Activated naive CD8-positive, alpha-beta T cell treated with anti-CD3 and anti-CD28 coated beads, Interleukin-2, amount 50 U/mL, for 24 hours (primary cell): ENCODE measurements at regions not wholly inside any gene's neighbourhood (a gene's known extent, or its start where the extent isn't known, plus 50 kb on each side); places are given as distances from the start of the nearest gene placed in this dataset.

ENCODE experiments used
- ATAC-seq: fragments of 150-1000 bp; cut with Tn5 transposase; one replicate; pipeline ENCODE4 v1.10.0; 2021
- DNase-seq: peaks from one replicate; pipeline ENCODE4 v3.0.0; 2021
- H3K27ac Mint-ChIP-seq: one replicate; pipeline ENCODE4 v1.8.0; 2021; ENCODE audit warnings: mild to moderate bottlenecking, mixed read lengths
- H3K27me3 Mint-ChIP-seq: one replicate; pipeline ENCODE4 v1.8.0; 2021; ENCODE audit warnings: mixed read lengths
- H3K36me3 Mint-ChIP-seq: one replicate; pipeline ENCODE4 v1.8.0; 2021; ENCODE audit warnings: low read depth, mixed read lengths
- H3K4me1 Mint-ChIP-seq: one replicate; pipeline ENCODE4 v1.8.0; 2021; ENCODE audit warnings: mixed read lengths
- H3K4me3 Mint-ChIP-seq: one replicate; pipeline ENCODE4 v1.8.0; 2021; ENCODE audit warnings: mild to moderate bottlenecking, moderate library complexity, mixed read lengths
- H3K9me3 Mint-ChIP-seq: one replicate; pipeline ENCODE4 v1.8.0; 2021; ENCODE audit warnings: mixed read lengths

DNA sequence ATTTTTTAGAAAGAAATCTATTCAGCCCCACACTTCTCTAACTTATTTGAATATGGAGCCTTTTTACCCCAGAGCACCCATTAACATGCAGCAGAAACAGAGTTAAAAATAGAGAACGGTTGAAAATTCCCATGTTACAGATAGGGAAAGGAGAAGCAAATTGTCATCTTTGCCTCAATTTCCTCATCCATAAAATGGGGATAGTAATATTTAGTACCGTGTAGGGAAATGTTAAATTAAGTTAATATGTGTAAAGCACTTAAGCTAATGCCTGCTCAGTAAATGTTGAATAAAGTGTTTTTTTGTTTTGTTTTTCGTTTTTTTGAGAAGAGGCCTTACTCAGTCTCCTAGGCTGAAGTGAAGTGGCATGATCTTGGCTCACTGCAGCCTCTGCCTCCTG is 50.3 kb downstream of the NAV1 start:
- Mint-ChIP-seq H3K9me3 (no peaks in the 10 kb centered on the region), H3K36me3 (no peaks in the 10 kb centered on the region), H3K4me1 (no peaks in the 10 kb centered on the region), H3K27ac (no peak overlapping the region), H3K4me3 (no peak overlapping the region), H3K27me3 (no peaks in the 10 kb centered on the region)
- no peak for DNase-seq
- ATAC-seq = no peak

DNA sequence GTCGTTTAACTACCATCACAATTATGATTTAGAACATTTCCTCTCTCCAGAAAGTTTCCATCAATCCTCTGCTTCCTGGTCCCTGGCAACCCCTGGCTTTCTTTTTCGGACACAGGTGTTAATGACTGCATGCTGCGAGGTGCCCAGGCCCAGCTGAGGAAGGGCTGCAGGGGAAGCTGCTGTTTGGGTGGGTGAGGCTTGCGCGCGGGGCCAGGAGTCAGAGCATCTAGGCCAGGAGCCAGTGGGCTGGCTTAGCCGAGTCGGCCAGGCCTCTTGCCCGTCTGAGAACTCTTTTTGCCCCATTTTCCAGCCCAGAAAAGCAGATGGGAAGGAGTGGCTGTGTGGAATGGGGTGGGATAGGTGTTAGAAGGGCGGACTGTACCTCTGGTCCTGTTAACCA is 51.5 kb downstream of the NAV1 start:
- no peak for DNase-seq
- H3K27me3 Mint-ChIP-seq = no peaks in the 10 kb centered on the region
- H3K9me3 Mint-ChIP-seq = no peaks in the 10 kb centered on the region
- no peaks in the 10 kb centered on the region for H3K36me3 Mint-ChIP-seq
- no peak for ATAC-seq
- H3K4me1 Mint-ChIP-seq = no peaks in the 10 kb centered on the region
- no peak overlapping the region for H3K4me3 Mint-ChIP-seq
- H3K27ac Mint-ChIP-seq = no peak overlapping the region

DNA sequence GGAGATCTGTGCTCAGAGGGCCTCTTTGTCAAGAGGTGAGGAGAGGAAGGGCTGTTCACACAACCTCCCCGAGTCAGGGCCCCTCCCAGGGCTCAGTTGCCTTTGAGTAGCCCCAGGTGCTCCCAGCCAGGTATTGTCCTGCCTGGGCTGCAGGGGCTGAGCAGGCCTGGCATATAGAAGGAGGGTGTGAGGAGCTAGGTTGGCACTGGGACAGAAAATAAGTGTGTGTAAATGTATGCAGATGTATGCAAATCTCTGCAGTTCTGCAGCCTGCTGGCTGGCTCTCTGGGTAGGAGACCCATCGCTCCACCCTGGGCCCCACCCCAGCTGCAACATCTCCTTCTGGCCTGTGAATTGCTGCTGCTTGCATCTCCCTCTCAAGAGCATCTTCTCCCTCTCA is 52.4 kb downstream of the NAV1 start:
- DNase-seq (no peak), ATAC-seq (no peak)
- H3K36me3 Mint-ChIP-seq = no peaks in the 10 kb centered on the region
- no peak overlapping the region for H3K27ac Mint-ChIP-seq
- no peaks in the 10 kb centered on the region for H3K27me3 Mint-ChIP-seq
- no peak overlapping the region for H3K4me3 Mint-ChIP-seq
- no peaks in the 10 kb centered on the region for H3K9me3 Mint-ChIP-seq
- no peaks in the 10 kb centered on the region for H3K4me1 Mint-ChIP-seq

DNA sequence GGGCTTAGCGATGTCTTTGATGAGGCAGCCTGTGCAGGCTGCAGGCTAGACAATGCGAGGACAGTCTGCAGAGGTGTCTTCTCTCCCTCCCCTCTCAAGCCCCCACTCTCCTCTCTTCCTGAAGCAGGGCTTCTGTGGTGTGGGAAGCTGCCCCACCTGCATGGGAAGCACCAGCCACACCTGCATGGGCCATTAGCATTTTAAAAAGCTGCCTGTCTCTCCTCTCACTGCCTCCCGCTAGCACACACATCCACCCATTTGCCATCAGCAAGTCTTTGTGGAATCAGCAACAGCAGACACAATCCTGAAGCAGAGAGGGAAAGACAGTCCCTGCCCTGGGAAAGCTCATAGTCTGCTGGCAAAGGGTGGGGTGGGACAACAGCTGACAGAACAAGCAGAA is 53.1 kb downstream of the NAV1 start:
- Mint-ChIP-seq H3K9me3 (no peaks in the 10 kb centered on the region), H3K4me1 (no peaks in the 10 kb centered on the region)

DNA sequence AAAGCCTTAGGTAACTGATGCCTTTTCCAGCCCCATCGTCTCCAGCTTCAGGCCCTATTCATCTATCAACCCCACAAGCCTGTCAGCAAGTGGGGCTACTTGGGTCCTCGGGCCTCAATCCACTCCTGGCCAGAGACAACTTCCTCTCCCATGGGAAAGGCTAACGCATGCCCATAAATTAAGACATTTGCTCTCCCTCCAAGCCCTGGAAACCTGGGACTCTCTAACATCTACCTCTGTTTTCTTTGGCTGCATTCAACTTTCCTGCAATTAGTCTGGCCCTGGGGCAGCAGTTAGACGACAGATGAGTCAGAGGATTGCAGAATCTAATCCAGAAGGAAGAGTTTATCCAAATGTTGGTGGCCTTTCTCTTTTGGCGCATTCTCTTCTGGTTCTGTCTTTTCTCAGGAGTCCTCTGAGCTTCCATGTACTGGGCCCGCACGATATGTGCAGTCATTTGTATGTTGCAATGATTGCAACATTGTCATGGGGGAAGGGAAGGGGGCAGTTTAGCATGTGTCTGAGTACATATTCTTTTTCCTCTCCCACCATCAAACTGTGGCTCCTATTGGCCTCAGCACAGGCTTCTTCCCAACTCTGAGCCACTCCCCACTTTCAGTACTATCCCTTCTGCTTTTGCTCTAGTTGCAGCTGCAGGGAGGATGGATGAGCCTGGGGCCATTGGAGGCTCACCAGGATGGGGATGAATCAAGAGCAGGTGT is 54.4 kb downstream of the NAV1 start:
- DNase-seq (no peak), ATAC-seq (no peak)
- Mint-ChIP-seq H3K27me3 (no peaks in the 10 kb centered on the region), H3K4me3 (no peak overlapping the region), H3K9me3 (no peaks in the 10 kb centered on the region), H3K27ac (no peak overlapping the region), H3K4me1 (no peaks in the 10 kb centered on the region), H3K36me3 (no peaks in the 10 kb centered on the region)

More for the DNA sequence above, 53.1 kb downstream of the NAV1 start:
- DNase-seq (no peak), ATAC-seq (no peak)
- Mint-ChIP-seq H3K4me3 (no peak overlapping the region), H3K36me3 (no peaks in the 10 kb centered on the region), H3K27me3 (no peaks in the 10 kb centered on the region), H3K27ac (no peak overlapping the region)

DNA sequence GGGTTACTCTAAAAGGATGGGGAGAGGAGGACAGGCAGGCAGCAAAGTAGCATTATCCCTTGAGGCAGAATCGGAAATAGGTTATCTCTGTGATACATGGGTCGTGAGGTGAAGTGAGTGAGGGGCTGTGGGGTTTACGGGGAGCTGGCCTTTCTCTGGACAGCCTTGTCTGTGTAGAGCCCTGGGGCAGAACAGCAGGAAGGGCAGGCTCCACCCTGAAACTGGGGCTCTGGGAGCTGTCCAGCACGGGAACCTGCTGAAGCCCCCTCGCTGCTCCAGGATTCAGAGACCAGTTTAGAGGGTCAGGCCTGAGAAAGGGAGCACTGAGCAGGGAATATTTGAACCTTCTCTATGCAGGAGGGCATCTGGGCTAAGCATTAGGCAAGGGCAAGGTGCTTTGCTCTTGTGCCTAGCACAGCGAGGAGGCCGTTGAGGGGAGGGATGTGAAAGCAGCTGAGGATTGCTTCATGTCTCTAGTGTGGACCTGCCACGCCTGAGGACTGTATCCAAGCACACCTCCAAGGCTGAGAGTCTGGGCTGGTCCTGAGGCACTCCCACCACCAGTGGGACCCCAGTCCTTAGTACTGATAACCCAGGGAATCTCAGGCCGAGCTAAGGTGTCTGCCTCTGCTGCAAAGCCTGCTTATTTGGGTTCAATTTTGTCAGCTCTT is 55.8 kb downstream of the NAV1 start:
- Mint-ChIP-seq H3K27ac (no peak overlapping the region), H3K27me3 (no peaks in the 10 kb centered on the region), H3K4me1 (no peaks in the 10 kb centered on the region), H3K36me3 (no peaks in the 10 kb centered on the region), H3K9me3 (no peaks in the 10 kb centered on the region), H3K4me3 (no peak overlapping the region)
- DNase-seq = no peak
- no peak for ATAC-seq

DNA sequence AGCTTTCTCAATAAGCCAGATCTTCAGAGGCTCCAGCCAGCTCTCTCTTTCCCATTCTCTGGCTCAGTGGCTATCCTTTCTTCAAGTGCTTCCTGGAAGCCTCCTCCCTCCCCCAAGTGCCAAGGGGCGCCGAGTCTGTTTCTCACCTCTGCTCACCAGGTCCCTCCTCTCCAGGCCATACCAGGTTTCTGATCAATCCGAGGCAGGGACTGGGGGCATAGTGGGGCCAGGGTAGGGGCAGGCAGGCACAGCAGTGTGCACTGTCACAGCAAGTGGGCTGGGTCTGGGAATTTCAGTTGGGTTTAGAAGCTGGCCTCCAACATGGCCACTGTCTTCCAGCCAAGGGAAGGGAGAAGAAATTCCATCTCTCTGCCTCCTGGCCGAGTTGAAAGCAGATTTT is 56.5 kb downstream of the NAV1 start:
- ATAC-seq (no peak), DNase-seq (no peak)
- Mint-ChIP-seq H3K27ac (no peak overlapping the region), H3K36me3 (no peaks in the 10 kb centered on the region), H3K4me1 (no peaks in the 10 kb centered on the region), H3K4me3 (no peak overlapping the region), H3K27me3 (no peaks in the 10 kb centered on the region), H3K9me3 (no peaks in the 10 kb centered on the region)

DNA sequence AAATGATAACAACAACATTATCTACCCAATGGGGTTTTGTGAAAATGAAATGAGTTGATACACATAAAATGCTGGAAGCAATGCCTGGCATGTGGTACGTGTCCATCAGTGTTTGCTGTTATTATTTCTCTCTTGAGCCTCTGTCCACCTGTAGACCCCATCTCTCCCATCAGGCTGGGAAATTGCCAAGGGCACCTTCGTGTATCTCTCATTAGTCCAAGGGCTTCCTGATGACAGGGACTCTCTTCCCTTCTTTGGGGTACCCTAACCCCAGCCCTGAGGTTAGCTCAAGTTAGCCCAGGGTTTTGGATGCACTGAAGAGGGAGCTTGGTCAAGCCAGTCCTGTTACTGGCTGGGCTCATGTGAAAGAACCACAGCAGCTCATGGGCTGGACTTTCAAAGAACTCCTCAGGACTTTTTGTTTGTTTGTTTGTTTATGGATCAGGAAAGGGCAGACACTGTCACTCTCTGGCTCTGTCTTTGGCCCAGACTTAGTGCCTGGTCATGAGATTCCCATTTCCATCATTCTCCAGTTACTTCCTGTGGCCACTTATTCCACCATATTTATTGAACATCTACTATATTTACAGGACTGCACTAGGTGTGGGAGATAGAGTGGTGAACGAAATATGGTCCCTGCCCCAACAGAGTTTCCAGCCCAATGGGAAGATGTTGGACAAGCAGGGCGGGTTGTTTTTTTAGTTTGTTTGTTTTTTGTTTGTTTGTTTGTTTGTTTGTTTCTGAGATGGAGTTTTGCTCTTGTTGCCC is 57.4 kb downstream of the NAV1 start:
- Mint-ChIP-seq H3K4me3 (no peak overlapping the region), H3K9me3 (no peaks in the 10 kb centered on the region), H3K27ac (no peak overlapping the region), H3K27me3 (no peaks in the 10 kb centered on the region), H3K4me1 (no peaks in the 10 kb centered on the region), H3K36me3 (no peaks in the 10 kb centered on the region)
- no peak for DNase-seq
- no peak for ATAC-seq

DNA sequence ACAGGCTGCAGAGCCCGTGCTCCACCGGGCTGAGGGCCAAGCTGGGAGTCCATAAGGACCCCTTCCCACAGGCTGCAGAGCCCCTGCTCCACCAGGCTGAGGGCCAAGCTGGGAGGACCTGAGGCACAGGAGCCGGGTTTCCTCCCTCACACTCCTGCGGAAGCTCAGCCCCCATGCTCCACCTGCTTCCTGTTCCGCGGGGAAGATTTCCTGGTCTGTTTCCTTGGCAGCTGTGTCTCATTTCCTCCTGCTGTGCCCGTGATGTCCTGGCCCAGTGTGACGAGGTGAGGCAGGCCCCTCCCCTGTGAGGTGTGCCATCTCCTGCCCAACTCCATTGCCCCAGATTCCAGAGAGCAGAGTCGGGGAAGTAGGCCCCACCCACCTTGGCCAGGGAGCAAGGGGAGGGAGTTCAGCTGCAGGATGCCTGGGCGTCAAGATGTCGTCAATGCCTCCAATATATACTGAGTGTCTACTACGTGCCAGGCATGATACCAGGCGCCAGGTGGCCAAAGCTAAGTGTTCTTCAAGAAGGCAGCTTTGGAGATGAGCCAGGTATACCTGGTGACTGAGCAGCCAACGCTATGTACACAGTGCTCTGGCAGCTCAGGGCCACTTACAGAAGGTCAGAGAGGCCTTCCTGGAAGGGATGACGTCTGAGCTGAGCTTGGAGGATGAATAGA is 58.8 kb downstream of the NAV1 start:
- Mint-ChIP-seq H3K4me1 (no peaks in the 10 kb centered on the region), H3K27ac (no peak overlapping the region), H3K36me3 (no peaks in the 10 kb centered on the region), H3K4me3 (no peak overlapping the region), H3K27me3 (no peaks in the 10 kb centered on the region), H3K9me3 (no peaks in the 10 kb centered on the region)
- DNase-seq (no peak), ATAC-seq (no peak)

DNA sequence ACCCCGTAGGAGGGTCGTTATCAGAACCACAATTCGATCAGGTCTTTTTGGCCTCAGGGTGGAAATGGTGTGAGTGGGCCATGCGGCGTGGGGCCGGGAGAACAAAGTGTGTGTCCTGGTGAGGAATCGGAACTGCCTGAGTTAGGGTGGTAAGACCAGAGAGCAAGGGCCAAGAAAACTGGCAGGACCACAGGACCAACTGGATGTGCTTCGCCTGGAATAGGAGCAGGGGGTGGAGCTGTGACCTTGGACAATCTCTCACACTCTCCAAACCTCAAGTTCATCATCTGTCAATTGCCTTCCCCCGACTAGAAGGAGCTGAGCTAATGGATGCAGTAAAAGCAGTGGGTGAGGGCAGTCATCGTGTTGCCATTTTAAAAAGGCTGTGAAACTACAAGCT is 59.5 kb downstream of the NAV1 start:
- no peaks in the 10 kb centered on the region for H3K4me1 Mint-ChIP-seq
- H3K27ac Mint-ChIP-seq = no peak overlapping the region
- ATAC-seq = no peak
- no peaks in the 10 kb centered on the region for H3K27me3 Mint-ChIP-seq
- H3K4me3 Mint-ChIP-seq = no peak overlapping the region
- H3K36me3 Mint-ChIP-seq = no peaks in the 10 kb centered on the region
- no peak for DNase-seq
- no peaks in the 10 kb centered on the region for H3K9me3 Mint-ChIP-seq

DNA sequence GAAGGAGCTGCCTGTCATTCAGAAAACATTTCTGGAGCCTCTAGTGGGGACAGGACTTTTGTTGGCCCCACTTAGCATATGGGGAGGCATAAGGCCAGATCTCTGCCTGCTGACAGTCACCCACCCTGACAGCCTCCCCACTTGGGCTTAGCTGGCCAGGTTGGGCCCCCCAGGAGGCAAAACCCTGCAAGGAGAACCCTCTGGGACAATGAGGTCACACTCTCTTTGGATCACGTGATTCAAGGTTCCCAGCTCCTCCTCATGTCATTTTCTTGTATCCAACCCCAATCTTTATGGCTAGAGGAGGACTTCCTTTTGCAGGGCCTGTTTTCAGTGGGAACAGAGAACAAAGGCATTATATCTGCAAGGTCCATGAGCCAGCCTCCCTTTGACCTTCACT is 60.0 kb downstream of the NAV1 start:
- no peak for DNase-seq
- no peaks in the 10 kb centered on the region for H3K9me3 Mint-ChIP-seq
- H3K27ac Mint-ChIP-seq = no peak overlapping the region
- no peaks in the 10 kb centered on the region for H3K36me3 Mint-ChIP-seq
- no peak overlapping the region for H3K4me3 Mint-ChIP-seq
- no peaks in the 10 kb centered on the region for H3K27me3 Mint-ChIP-seq
- H3K4me1 Mint-ChIP-seq = no peaks in the 10 kb centered on the region
- no peak for ATAC-seq

DNA sequence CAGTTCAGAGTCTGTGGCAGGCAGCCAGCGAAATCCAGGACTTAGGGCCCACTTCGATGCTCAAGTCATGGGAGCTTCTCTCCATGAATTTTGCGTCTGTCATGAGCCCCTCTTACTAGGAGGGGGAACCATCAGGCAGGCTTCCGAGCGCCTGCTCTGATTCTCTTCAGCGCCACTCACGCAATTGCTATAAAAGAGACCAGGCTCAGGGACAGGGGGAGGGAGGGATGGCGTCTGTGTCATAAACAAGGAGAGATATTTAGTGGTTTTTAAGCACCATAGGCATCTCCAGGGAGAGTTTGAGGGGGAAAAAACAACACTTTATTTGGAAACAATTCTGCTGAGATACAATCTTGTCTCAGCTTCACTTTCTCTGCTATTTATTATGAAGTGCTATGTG is 60.6 kb downstream of the NAV1 start:
- DNase-seq = no peak
- Mint-ChIP-seq H3K27ac (no peak overlapping the region), H3K36me3 (no peaks in the 10 kb centered on the region), H3K4me1 (no peaks in the 10 kb centered on the region), H3K4me3 (no peak overlapping the region), H3K9me3 (no peaks in the 10 kb centered on the region), H3K27me3 (no peaks in the 10 kb centered on the region)
- ATAC-seq = no peak

DNA sequence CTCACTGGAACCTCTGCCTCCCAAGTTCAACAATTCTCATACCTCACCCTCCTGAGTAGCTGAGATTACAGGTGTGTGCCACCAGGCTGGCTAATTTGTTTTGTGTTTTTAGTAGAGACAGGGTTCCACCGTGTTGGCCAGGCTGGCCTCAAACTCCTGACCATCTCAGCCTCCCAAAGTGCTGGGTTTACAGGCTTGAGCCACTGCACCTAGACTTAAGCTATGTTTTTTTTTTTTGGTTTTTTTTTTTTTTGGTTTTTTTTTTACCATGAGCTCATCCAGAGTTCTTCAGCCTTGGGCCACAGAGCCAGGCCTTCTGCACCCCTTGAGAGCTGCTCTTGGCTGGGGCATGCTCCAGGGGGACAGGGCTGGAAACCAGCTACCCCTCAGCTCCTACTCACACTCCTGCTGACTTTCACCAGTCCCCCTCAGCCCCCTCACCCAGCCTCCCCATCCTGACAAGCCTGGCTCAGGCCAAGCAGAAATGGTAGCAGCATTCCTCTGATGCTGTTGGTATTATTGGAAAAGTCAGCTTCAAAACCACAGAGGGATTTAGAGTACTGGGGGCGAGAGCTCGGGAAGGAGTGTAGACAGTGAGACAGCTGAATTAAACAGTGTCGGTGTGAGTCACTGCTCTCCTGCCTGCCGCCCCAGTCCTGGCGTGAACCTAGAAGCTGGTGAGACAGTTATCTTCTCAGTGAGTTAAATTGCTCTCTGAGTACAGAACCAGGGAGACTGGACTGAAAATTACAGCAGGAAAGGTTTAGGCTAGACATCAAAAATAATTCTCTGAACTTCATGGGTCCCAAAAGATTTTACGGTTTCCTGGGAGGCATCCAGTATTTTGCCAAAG is 63.7 kb downstream of the NAV1 start:
- H3K4me1 Mint-ChIP-seq = no peaks in the 10 kb centered on the region
- H3K27me3 Mint-ChIP-seq = no peaks in the 10 kb centered on the region
- H3K4me3 Mint-ChIP-seq = no peak overlapping the region
- no peaks in the 10 kb centered on the region for H3K9me3 Mint-ChIP-seq
- no peak for DNase-seq
- no peak overlapping the region for H3K27ac Mint-ChIP-seq
- no peak for ATAC-seq
- no peaks in the 10 kb centered on the region for H3K36me3 Mint-ChIP-seq

DNA sequence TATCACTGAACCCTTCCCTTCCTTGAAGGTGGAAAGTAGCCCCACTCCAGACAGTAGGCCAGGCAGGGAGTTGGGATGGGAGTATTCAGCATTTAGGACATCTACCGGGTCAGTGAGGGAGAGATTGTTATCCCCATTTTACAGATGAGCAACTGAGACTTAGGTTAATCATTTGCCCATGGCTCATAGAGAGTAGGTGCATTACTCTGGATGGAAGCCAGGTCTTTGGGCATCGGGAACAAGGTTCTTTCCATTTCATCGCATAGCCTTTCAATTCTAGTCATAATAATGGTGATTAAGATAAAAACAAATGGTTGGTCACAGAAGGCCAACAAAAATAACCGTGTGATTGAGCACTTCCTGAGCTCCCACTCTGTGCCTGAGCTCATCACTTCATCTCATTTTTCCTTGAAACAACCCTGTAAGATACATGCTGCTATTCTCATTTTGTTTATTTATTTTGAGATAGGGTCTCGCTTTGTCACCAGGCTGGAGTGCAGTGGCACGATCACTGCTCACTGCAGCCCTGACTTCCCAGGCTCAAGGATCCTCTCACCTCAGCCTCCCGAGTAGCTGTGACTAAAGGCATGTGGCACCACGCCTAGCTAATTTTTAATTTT is 64.8 kb downstream of the NAV1 start:
- no peaks in the 10 kb centered on the region for H3K36me3 Mint-ChIP-seq
- no peak overlapping the region for H3K27ac Mint-ChIP-seq
- H3K9me3 Mint-ChIP-seq = no peaks in the 10 kb centered on the region
- H3K4me3 Mint-ChIP-seq = no peak overlapping the region
- no peaks in the 10 kb centered on the region for H3K27me3 Mint-ChIP-seq
- ATAC-seq (no peak), DNase-seq (no peak)
- no peaks in the 10 kb centered on the region for H3K4me1 Mint-ChIP-seq
